OCI-LY3 (cell line): ENCODE measurements at regions not wholly inside any gene's neighbourhood (a gene's known extent, or its start where the extent isn't known, plus 50 kb on each side); places are given as distances from the start of the nearest gene placed in this dataset.
"Not testable (repeated sequence)": the region's sequence is repeated elsewhere in the genome, so short reads cannot be mapped to it uniquely, and the experiment has no call there.

Experiments
- H2AFZ ChIP-seq: fragments of 200-600, 300-600 bp; shearing (Covaris generic); 2 replicates; pipeline ENCODE4 v1.6.0; 2014; ENCODE audit warnings: antibody characterized with exemption, low read depth, low read length
- H3K27ac ChIP-seq: fragments of 200-600, 300-600 bp; sonication (generic); 2 replicates; pipeline ENCODE4 v1.5.1; 2014; ENCODE audit warnings: mild to moderate bottlenecking, low read length, moderate library complexity, mixed read lengths
- H3K27me3 ChIP-seq: fragments of 200-600, 300-600 bp; sonication (generic); 2 replicates; pipeline ENCODE4 v1.6.1; 2014; ENCODE audit warnings: low read depth, low read length, mixed read lengths
- H3K36me3 ChIP-seq: fragments of 200-600, 300-600 bp; sonication (generic); replicated peaks from 2 replicates; pipeline ENCODE3; 2014; ENCODE audit warnings: low read depth, low read length, mixed read lengths
- H3K4me1 ChIP-seq: fragments of 300-600, 200-600 bp; sonication (generic); 2 replicates; pipeline ENCODE4 v1.6.1; 2014; ENCODE audit warnings: low read length, mixed read lengths
- H3K4me2 ChIP-seq: fragments of 200-600, 300-600 bp; sonication (generic); 2 replicates; pipeline ENCODE4 v1.6.1; 2014; ENCODE audit warnings: low read length, mixed read lengths
- H3K4me3 ChIP-seq: fragments of 300-600, 200-600 bp; sonication (generic); 2 replicates; pipeline ENCODE4 v1.5.1; 2014; ENCODE audit warnings: antibody characterized with exemption, mild to moderate bottlenecking, low read length, moderate library complexity
- H3K79me2 ChIP-seq: fragments of 300-600, 200-600 bp; shearing (Covaris generic); 2 replicates; pipeline ENCODE4 v1.6.1; 2014; ENCODE audit warnings: mild to moderate bottlenecking, low read length, mixed read lengths
- H3K9ac ChIP-seq: fragments of 300-600, 200-600 bp; shearing (Covaris generic); 2 replicates; pipeline ENCODE4 v1.6.0; 2014; ENCODE audit warnings: mild to moderate bottlenecking, low read length, moderate library complexity
- H3K9me3 ChIP-seq: fragments of 200-600, 300-600 bp; shearing (Covaris generic); 2 replicates; pipeline ENCODE4 v1.6.1; 2014; ENCODE audit warnings: low read length, mixed read lengths; ENCODE audit not compliant: insufficient read depth
- H4K20me1 ChIP-seq: fragments of 200-600, 300-600 bp; sonication (generic); 2 replicates; pipeline ENCODE4 v1.6.1; 2016; ENCODE audit warnings: low read length, mixed read lengths; ENCODE audit not compliant: insufficient read depth

DNA sequence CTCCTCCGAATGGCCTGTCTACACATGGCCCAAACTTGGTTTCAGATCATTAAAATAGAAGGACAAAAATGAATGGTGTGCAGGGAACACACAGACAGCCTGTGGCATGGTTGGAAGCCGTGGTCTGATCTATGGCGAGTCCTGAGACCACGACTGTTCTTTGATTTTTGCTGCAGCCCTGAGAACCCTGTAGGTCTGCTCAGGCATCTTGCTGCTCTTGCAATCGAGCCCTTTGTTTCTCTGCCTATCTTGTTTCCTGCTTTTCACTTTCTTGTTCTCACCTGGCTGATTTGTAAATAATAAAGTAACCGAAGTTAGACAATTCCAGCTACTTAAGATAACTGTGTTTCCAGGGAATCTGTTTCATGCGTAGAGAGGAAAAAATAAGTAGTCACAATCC lies 54.1 kb upstream of the NBPF9 start:
- not testable (repeated sequence) for H3K4me1 ChIP-seq, H2AFZ ChIP-seq, H3K4me2 ChIP-seq, H3K9me3 ChIP-seq, H3K9ac ChIP-seq, H4K20me1 ChIP-seq, H3K36me3 ChIP-seq, H3K4me3 ChIP-seq, H3K27ac ChIP-seq, H3K27me3 ChIP-seq, H3K79me2 ChIP-seq

DNA sequence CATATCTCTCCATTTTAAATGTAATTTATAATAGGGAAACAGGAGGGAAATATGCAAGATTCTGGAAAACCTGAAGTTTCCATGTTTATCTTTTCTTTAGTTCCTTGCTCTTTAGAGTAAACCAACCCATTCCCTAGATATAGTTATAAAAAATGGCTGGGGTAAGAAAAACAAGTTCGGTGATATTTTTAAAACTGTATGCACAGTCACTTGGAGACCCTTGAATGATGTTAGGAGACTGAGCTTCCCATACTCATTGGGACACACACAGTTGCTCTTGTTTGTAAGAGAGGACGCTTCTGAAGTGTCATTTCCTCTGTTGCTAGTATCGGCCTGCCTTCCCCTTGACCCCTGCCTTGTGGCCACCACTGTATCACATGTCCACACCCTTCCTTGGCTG lies 55.0 kb upstream of the NBPF9 start:
- not testable (repeated sequence) for H3K4me2 ChIP-seq, H3K9ac ChIP-seq, H4K20me1 ChIP-seq

DNA sequence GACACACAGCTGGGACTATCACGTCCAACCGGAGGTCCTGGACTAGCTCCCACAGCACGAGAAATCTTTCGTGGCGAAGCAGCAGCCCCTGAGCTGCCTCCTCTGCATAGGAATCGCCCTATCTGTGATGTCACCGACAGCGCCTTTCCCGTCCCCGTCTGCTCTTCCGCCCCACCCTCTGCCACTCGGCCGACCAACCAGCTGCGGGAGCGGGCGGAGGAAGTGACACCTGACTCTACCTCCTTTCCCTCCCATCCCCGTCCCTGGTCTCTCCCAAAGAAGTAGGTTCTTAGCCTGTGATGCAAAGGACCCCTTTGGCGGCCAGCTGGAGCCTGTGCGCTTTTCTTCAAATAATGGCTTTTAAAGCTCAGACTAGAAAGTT lies 59.7 kb upstream of the NBPF9 start:
- not testable (repeated sequence) for H3K27me3 ChIP-seq, H3K4me1 ChIP-seq, H3K9me3 ChIP-seq, H3K4me3 ChIP-seq, H3K27ac ChIP-seq, H3K36me3 ChIP-seq, H2AFZ ChIP-seq, H4K20me1 ChIP-seq, H3K9ac ChIP-seq, H3K79me2 ChIP-seq, H3K4me2 ChIP-seq

More for the DNA sequence above, 55.0 kb upstream of the NBPF9 start:
- H3K27ac ChIP-seq, H3K27me3 ChIP-seq, H3K79me2 ChIP-seq, H3K36me3 ChIP-seq, H3K4me1 ChIP-seq, H3K9me3 ChIP-seq, H3K4me3 ChIP-seq, H2AFZ ChIP-seq: not testable (repeated sequence)

DNA sequence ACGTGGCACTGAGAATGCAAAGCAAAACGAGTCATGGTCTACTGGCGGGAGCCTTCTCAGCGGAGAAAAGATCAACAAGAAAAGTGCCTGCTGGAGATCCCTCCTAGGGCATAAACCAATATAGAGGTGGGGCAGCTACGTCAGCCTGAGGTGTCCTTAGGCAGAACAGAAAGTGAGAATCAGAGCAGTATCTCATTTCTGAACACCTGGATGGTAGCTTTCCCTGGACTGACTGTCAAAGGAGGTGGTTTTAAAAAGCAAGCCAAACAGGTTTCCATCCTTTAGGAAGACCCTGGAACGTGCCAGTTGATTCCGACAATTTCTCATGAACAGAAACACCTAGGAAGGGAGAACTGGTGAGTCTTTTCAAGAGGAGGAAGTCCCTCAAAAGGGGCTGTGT lies 71.4 kb upstream of the NBPF9 start:
- H3K4me3 ChIP-seq, result peak overlapping the region; percentile 72
- H3K36me3 ChIP-seq, H3K4me1 ChIP-seq, H3K9me3 ChIP-seq, H4K20me1 ChIP-seq, H3K27ac ChIP-seq, H3K27me3 ChIP-seq, H2AFZ ChIP-seq, H3K79me2 ChIP-seq: not testable (repeated sequence)
- H3K4me2 ChIP-seq, result peak overlapping the region; percentile 62
- H3K9ac ChIP-seq, result peak overlapping the region; percentile 34; the same call in 1 of the 2 replicates

DNA sequence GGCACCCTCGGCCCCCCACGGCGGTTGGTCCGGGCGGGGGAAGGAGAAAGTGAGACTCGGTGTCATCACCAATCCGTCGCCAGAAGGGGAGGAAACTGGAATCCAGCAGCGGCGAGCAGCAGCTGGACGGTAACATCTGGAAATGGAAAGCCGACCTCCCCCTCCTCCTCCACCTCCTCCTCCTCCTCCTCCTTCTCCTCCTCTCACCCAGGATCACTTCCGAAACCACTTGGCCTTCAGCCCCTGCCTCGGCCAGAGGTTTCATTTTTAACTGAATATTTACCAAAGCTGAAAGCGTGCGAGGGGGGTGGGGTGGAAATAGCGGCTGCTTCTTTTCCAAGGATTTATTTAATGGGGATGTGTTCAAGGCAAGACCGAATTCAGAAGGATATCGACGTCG lies 72.5 kb upstream of the NBPF9 start:
- not testable (repeated sequence) for H2AFZ ChIP-seq, H3K36me3 ChIP-seq, H3K79me2 ChIP-seq, H3K9me3 ChIP-seq, H3K4me1 ChIP-seq, H4K20me1 ChIP-seq, H3K27me3 ChIP-seq
- peak overlapping the region; percentile 37; the same call in 1 of the 2 replicates for H3K4me2 ChIP-seq
- peak overlapping the region; percentile 70 for H3K4me3 ChIP-seq
- peak overlapping the region; percentile 39; the same call in 1 of the 2 replicates for H3K27ac ChIP-seq
- peak overlapping the region; percentile 50; the same call in 1 of the 2 replicates for H3K9ac ChIP-seq

DNA sequence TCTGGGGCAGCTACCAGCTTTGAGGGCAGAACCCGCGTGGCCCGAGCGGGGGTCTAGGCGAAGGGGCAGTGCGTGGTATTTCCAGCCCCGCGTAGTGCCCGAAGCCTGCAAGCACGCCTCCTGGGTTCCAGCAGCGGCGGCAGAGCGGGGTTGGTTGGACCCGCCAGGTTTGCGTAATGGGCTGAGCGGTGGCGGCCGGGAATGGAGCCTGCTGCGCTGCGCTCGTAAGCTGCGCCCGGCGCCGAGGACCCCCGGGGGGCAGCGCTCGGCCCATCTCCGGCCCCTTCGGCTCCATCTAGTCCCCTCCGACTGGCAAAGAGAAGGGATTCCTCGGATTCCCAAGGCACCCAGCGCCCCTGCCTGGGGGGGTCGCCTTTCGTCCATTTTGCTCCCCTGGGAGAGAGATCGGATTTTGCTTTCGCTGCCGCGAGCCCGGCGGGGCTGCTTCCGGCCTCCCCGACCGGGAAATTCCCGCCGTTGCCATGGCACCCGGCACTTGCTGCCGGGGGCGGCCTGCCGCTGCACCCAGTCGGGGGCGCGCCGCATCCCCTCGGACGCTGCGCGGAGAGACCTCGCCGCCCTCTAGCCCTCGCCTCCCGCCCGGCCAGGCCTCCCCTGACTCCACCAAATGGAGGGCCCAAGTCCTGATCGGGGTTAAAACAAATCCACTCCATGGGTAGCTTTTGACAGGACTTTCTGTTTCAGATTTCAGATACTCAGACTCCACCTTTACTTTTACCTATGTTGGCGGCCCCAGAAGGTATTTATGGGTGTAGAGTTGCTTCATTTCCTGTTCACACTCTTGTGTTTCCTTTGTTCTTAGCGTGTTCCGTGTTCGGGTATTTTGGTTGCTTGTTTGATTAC lies 73.3 kb upstream of the NBPF9 start:
- H3K4me2 ChIP-seq, result peak overlapping the region; percentile 45
- not testable (repeated sequence) for H2AFZ ChIP-seq

DNA sequence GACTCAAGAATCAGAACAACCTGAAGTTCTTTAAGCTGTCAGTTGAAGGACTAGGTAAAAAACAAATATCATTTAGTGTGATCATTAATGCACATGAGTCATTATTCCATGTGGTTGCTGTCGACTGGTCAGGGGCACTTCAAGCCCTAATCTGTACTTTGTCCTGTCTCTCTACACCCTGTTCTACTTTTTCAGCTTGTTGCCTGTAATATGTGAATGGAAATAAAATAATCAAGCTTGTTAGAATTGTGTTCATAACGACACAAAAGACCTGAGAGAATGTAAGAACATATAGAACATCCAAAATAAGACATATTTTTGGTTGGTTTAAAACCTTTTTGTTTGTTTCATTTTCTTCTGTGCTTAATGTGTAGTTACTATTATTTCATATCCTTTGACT lies 87.4 kb upstream of the NBPF9 start:
- H3K9ac ChIP-seq, H4K20me1 ChIP-seq, H2AFZ ChIP-seq, H3K4me3 ChIP-seq, H3K4me1 ChIP-seq, H3K27ac ChIP-seq, H3K9me3 ChIP-seq, H3K27me3 ChIP-seq, H3K4me2 ChIP-seq, H3K36me3 ChIP-seq, H3K79me2 ChIP-seq: not testable (repeated sequence)

More for the DNA sequence above, 73.3 kb upstream of the NBPF9 start:
- peak overlapping the region; percentile 75 for H3K27ac ChIP-seq
- H3K36me3 ChIP-seq, H3K27me3 ChIP-seq, H3K9me3 ChIP-seq, H3K4me1 ChIP-seq, H3K79me2 ChIP-seq, H4K20me1 ChIP-seq: not testable (repeated sequence)
- peak overlapping the region; percentile 71 for H3K4me3 ChIP-seq
- peak overlapping the region; percentile 68 for H3K9ac ChIP-seq

DNA sequence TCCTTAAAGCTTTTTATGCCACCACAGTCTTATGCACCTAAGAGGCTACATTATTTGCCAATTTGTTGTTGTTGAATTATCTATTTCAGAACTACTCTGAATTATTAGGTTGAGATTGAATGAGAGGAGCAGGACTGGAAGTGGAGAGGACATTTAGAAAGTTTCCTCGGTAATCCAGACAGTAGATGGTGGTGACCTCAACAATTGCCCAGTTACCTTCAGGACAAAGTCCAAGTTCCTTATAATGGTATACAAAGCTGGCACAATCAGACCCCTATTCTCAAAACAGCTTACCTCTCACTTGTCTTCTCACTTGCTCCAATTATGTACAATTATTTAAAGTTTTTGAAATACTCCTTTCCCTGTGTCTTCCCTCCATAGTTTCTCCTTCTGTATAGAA lies 93.3 kb upstream of the NBPF9 start:
- H3K27me3 ChIP-seq, H3K36me3 ChIP-seq, H3K79me2 ChIP-seq, H3K4me2 ChIP-seq, H2AFZ ChIP-seq, H3K27ac ChIP-seq, H3K4me3 ChIP-seq, H4K20me1 ChIP-seq, H3K9ac ChIP-seq, H3K9me3 ChIP-seq: not testable (repeated sequence)
- H3K4me1 ChIP-seq, result peaks cover 11% of the 10 kb centered on the region

DNA sequence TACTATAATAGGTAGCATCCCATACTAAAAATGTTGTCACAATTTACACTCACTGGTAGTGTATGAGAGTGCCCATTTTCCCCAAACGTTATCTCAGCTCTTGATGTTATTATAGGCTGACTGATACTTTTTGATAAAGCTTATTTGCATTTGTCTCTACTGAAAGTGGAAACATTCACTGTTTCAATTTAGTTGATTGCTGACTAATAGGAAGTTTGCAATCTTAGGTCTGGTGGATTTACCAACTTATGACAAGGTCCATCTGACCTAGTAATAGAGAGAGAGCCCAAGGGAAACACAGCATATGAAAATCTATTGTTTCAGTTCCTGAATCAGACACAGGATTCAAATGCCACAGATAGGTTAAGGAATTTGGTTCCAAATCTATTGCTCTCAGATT lies 97.2 kb upstream of the NBPF9 start:
- Histone ChIP-seq H3K4me2 (peak overlapping the region; percentile 37), H3K4me1 (peaks cover 11% of the 10 kb centered on the region)
- H3K36me3 ChIP-seq, H4K20me1 ChIP-seq, H3K9me3 ChIP-seq, H3K27ac ChIP-seq, H3K9ac ChIP-seq, H3K79me2 ChIP-seq, H2AFZ ChIP-seq, H3K4me3 ChIP-seq, H3K27me3 ChIP-seq: not testable (repeated sequence)

DNA sequence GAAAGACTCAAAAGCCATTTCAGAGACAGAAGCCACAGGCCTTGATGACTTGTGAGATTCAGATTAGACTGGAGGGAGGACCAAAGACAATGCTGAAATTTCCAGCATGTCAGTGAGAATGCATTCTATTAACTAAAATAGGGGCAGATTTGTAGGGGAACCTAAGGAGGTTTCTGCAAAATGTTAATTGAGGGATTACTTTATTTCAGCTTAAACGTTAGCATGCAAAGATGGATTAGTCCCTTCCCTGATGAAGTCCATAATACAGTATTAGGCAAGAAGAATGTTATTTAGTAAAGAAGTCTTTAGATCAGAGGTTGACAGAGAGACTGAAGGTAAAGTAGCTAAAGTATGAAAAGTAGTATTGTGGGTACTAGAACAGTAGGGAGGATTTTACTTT lies 98.9 kb upstream of the NBPF9 start:
- H3K9me3 ChIP-seq, H3K79me2 ChIP-seq, H3K27ac ChIP-seq, H2AFZ ChIP-seq, H3K4me1 ChIP-seq, H3K4me3 ChIP-seq, H3K4me2 ChIP-seq, H3K27me3 ChIP-seq, H4K20me1 ChIP-seq, H3K9ac ChIP-seq, H3K36me3 ChIP-seq: not testable (repeated sequence)
